ENCODE measurements at regions not wholly inside any gene's neighbourhood (a gene's known extent, or its start where the extent isn't known, plus 50 kb on each side); places are given as distances from the start of the nearest gene placed in this dataset.
A peak's percentile ranks its signal among the peaks of the same experiment; 100 is the strongest.

GRCh38 chr10:94101894-94102293, 108.2 kb downstream of the PLCE1 start:
- Histone ChIP-seq H3K9me3 (ENCODE audit: control insufficient read depth, insufficient read depth, low read length) (no peaks in the 10 kb centered on the region), H3K27ac (ENCODE audit: low read depth, low read length) (no peak overlapping the region), H3K4me1 (ENCODE audit: control insufficient read depth, insufficient read depth, low read length) (peaks cover 6% of the 10 kb centered on the region), H3K4me3 (ENCODE audit: low read depth, low read length) (no peak overlapping the region), H3K27me3 (ENCODE audit: control insufficient read depth, insufficient read depth, low read length) (no peaks in the 10 kb centered on the region), H3K36me3 (ENCODE audit: control insufficient read depth, insufficient read depth, low read length) (no peaks in the 10 kb centered on the region)
- 100% methylated on average over 1 of the region's 1 CpG for whole genome bisulfite sequencing (ENCODE audit: insufficient coverage)
- no peak for DNase-seq (ENCODE audit: low read depth in 4 of 6, low spot score in 6 of 6)

- H3K36me3 ChIP-seq (ENCODE audit: control insufficient read depth, insufficient read depth, low read length): no peaks in the 10 kb centered on the region
- H3K9me3 ChIP-seq (ENCODE audit: control insufficient read depth, insufficient read depth, low read length): no peaks in the 10 kb centered on the region
- peaks cover 6% of the 10 kb centered on the region for H3K4me1 ChIP-seq (ENCODE audit: control insufficient read depth, insufficient read depth, low read length)
- H3K4me3 ChIP-seq (ENCODE audit: low read depth, low read length): no peak overlapping the region
- H3K27ac ChIP-seq (ENCODE audit: low read depth, low read length): no peak overlapping the region
- DNase-seq (ENCODE audit: low read depth in 4 of 6, low spot score in 6 of 6): no peak
- H3K27me3 ChIP-seq (ENCODE audit: control insufficient read depth, insufficient read depth, low read length): no peaks in the 10 kb centered on the region
- WGBS (ENCODE audit: insufficient coverage): 67% methylated on average over 5 of the region's 5 CpGs
Measured at GRCh38 chr10:94102436-94102835, 108.7 kb downstream of the PLCE1 start.

GRCh38 chr10:94103192-94103591, 109.5 kb downstream of the PLCE1 start:
- Histone ChIP-seq H3K4me3 (ENCODE audit: low read depth, low read length) (no peak overlapping the region), H3K36me3 (ENCODE audit: control insufficient read depth, insufficient read depth, low read length) (no peaks in the 10 kb centered on the region), H3K27ac (ENCODE audit: low read depth, low read length) (no peak overlapping the region), H3K4me1 (ENCODE audit: control insufficient read depth, insufficient read depth, low read length) (peaks cover 6% of the 10 kb centered on the region), H3K9me3 (ENCODE audit: control insufficient read depth, insufficient read depth, low read length) (no peaks in the 10 kb centered on the region), H3K27me3 (ENCODE audit: control insufficient read depth, insufficient read depth, low read length) (no peaks in the 10 kb centered on the region)
- no peak for DNase-seq (ENCODE audit: low read depth in 4 of 6, low spot score in 6 of 6)
- WGBS (ENCODE audit: insufficient coverage): no CpG with 5 or more reads among the region's 2 CpGs

GRCh38 chr10:94103801-94104221, 110.1 kb downstream of the PLCE1 start:
- no peaks in the 10 kb centered on the region for H3K36me3 ChIP-seq (ENCODE audit: control insufficient read depth, insufficient read depth, low read length)
- WGBS (ENCODE audit: insufficient coverage): 50% methylated on average over 2 of the region's 4 CpGs
- H3K4me3 ChIP-seq (ENCODE audit: low read depth, low read length): no peak overlapping the region
- peaks cover 4% of the 10 kb centered on the region for H3K4me1 ChIP-seq (ENCODE audit: control insufficient read depth, insufficient read depth, low read length)
- H3K27me3 ChIP-seq (ENCODE audit: control insufficient read depth, insufficient read depth, low read length): no peaks in the 10 kb centered on the region
- DNase-seq (ENCODE audit: low read depth in 4 of 6, low spot score in 6 of 6): peak in 1 of 6 donors; percentile 10
- H3K9me3 ChIP-seq (ENCODE audit: control insufficient read depth, insufficient read depth, low read length): no peaks in the 10 kb centered on the region
- H3K27ac ChIP-seq (ENCODE audit: low read depth, low read length): peak overlapping the region; percentile 21

- peaks cover 4% of the 10 kb centered on the region for H3K4me1 ChIP-seq (ENCODE audit: control insufficient read depth, insufficient read depth, low read length)
- H3K36me3 ChIP-seq (ENCODE audit: control insufficient read depth, insufficient read depth, low read length): no peaks in the 10 kb centered on the region
- no peak for DNase-seq (ENCODE audit: low read depth in 4 of 6, low spot score in 6 of 6)
- peak overlapping the region; percentile 21 for H3K27ac ChIP-seq (ENCODE audit: low read depth, low read length)
- WGBS (ENCODE audit: insufficient coverage): no CpG with 5 or more reads among the region's 7 CpGs
- no peak overlapping the region for H3K4me3 ChIP-seq (ENCODE audit: low read depth, low read length)
- no peaks in the 10 kb centered on the region for H3K9me3 ChIP-seq (ENCODE audit: control insufficient read depth, insufficient read depth, low read length)
- H3K27me3 ChIP-seq (ENCODE audit: control insufficient read depth, insufficient read depth, low read length): no peaks in the 10 kb centered on the region
Measured at GRCh38 chr10:94104316-94105000, 110.7 kb downstream of the PLCE1 start.

GRCh38 chr10:94105226-94105625, 111.5 kb downstream of the PLCE1 start:
- Histone ChIP-seq H3K9me3 (ENCODE audit: control insufficient read depth, insufficient read depth, low read length) (no peaks in the 10 kb centered on the region), H3K27ac (ENCODE audit: low read depth, low read length) (no peak overlapping the region), H3K4me3 (ENCODE audit: low read depth, low read length) (no peak overlapping the region), H3K36me3 (ENCODE audit: control insufficient read depth, insufficient read depth, low read length) (no peaks in the 10 kb centered on the region), H3K27me3 (ENCODE audit: control insufficient read depth, insufficient read depth, low read length) (no peaks in the 10 kb centered on the region), H3K4me1 (ENCODE audit: control insufficient read depth, insufficient read depth, low read length) (peaks cover 4% of the 10 kb centered on the region)
- WGBS (ENCODE audit: insufficient coverage): 74% methylated on average over 3 of the region's 3 CpGs
- no peak for DNase-seq (ENCODE audit: low read depth in 4 of 6, low spot score in 6 of 6)

GRCh38 chr10:94107191-94107590, 113.5 kb downstream of the PLCE1 start:
- no peak for DNase-seq (ENCODE audit: low read depth in 4 of 6, low spot score in 6 of 6)
- Histone ChIP-seq H3K9me3 (ENCODE audit: control insufficient read depth, insufficient read depth, low read length) (no peaks in the 10 kb centered on the region), H3K27me3 (ENCODE audit: control insufficient read depth, insufficient read depth, low read length) (no peaks in the 10 kb centered on the region), H3K4me3 (ENCODE audit: low read depth, low read length) (no peak overlapping the region), H3K4me1 (ENCODE audit: control insufficient read depth, insufficient read depth, low read length) (peaks cover 4% of the 10 kb centered on the region), H3K36me3 (ENCODE audit: control insufficient read depth, insufficient read depth, low read length) (no peaks in the 10 kb centered on the region), H3K27ac (ENCODE audit: low read depth, low read length) (no peak overlapping the region)
- no CpG with 5 or more reads among the region's 2 CpGs for WGBS (ENCODE audit: insufficient coverage)

- no peak overlapping the region for H3K4me3 ChIP-seq (ENCODE audit: low read depth, low read length)
- H3K9me3 ChIP-seq (ENCODE audit: control insufficient read depth, insufficient read depth, low read length): no peaks in the 10 kb centered on the region
- no peaks in the 10 kb centered on the region for H3K36me3 ChIP-seq (ENCODE audit: control insufficient read depth, insufficient read depth, low read length)
- H3K27me3 ChIP-seq (ENCODE audit: control insufficient read depth, insufficient read depth, low read length): no peaks in the 10 kb centered on the region
- 100% methylated on average over 1 of the region's 2 CpGs for WGBS (ENCODE audit: insufficient coverage)
- H3K4me1 ChIP-seq (ENCODE audit: control insufficient read depth, insufficient read depth, low read length): peaks cover 4% of the 10 kb centered on the region
- H3K27ac ChIP-seq (ENCODE audit: low read depth, low read length): no peak overlapping the region
- DNase-seq (ENCODE audit: low read depth in 4 of 6, low spot score in 6 of 6): no peak
Measured at GRCh38 chr10:94108200-94108599, 114.5 kb downstream of the PLCE1 start.

GRCh38 chr10:94111367-94111766, 117.6 kb downstream of the PLCE1 start:
- Histone ChIP-seq H3K9me3 (ENCODE audit: control insufficient read depth, insufficient read depth, low read length) (no peaks in the 10 kb centered on the region), H3K27ac (ENCODE audit: low read depth, low read length) (peak overlapping the region; percentile 69), H3K27me3 (ENCODE audit: control insufficient read depth, insufficient read depth, low read length) (no peaks in the 10 kb centered on the region), H3K36me3 (ENCODE audit: control insufficient read depth, insufficient read depth, low read length) (no peaks in the 10 kb centered on the region), H3K4me3 (ENCODE audit: low read depth, low read length) (no peak overlapping the region), H3K4me1 (ENCODE audit: control insufficient read depth, insufficient read depth, low read length) (peaks cover 4% of the 10 kb centered on the region)
- 100% methylated on average over 1 of the region's 2 CpGs for WGBS (ENCODE audit: insufficient coverage)
- no peak for DNase-seq (ENCODE audit: low read depth in 4 of 6, low spot score in 6 of 6)

- H3K4me3 ChIP-seq (ENCODE audit: low read depth, low read length): no peak overlapping the region
- WGBS (ENCODE audit: insufficient coverage): no CpG with 5 or more reads among the region's 2 CpGs
- no peaks in the 10 kb centered on the region for H3K27me3 ChIP-seq (ENCODE audit: control insufficient read depth, insufficient read depth, low read length)
- no peaks in the 10 kb centered on the region for H3K36me3 ChIP-seq (ENCODE audit: control insufficient read depth, insufficient read depth, low read length)
- H3K9me3 ChIP-seq (ENCODE audit: control insufficient read depth, insufficient read depth, low read length): no peaks in the 10 kb centered on the region
- H3K27ac ChIP-seq (ENCODE audit: low read depth, low read length): no peak overlapping the region
- peaks cover 4% of the 10 kb centered on the region for H3K4me1 ChIP-seq (ENCODE audit: control insufficient read depth, insufficient read depth, low read length)
- DNase-seq (ENCODE audit: low read depth in 4 of 6, low spot score in 6 of 6): no peak
Measured at GRCh38 chr10:94112321-94112720, 118.6 kb downstream of the PLCE1 start.

Data from spinal cord (tissue), 9 donors.